OCI-LY7 (cell line): ENCODE measurements at regions not wholly inside any gene's neighbourhood (a gene's known extent, or its start where the extent isn't known, plus 50 kb on each side); places are given as distances from the start of the nearest gene placed in this dataset.

Experiments
- BruUV-seq: library from RNA; stranded (reverse); fragments of 400-500 nt; replicated peaks from 2 replicates; lab custom pipeline; 2021; lab: Mats Ljungman, UMichigan
- CTCF ChIA-PET: fragments of 300-600 bp; sonication (Branson Sonifier 250); formaldehyde crosslinking; loops from one replicate; lab custom pipeline; 2022; ENCODE audit warnings: antibody characterized with exemption; ENCODE audit not compliant: unreplicated experiment; lab: Charles Lee
- POLR2A ChIA-PET: fragments of 300-600 bp; sonication (Branson Sonifier 250); formaldehyde crosslinking; loops from one replicate; lab custom pipeline; 2022; ENCODE audit warnings: antibody characterized with exemption; lab: Charles Lee
- DNase-seq: peaks from one replicate; pipeline ENCODE4 v3.0.0-alpha.2; 2015; ENCODE audit warnings: low spot score
- H2AFZ ChIP-seq: fragments of 200-600 bp; sonication (generic), shearing (Covaris generic); 2 replicates; pipeline ENCODE4 v1.6.1; 2014; ENCODE audit warnings: mild to moderate bottlenecking, antibody characterized with exemption, low read length, moderate library complexity
- H3K27ac ChIP-seq: fragments of 200-600 bp; sonication (generic); 2 replicates; pipeline ENCODE4 v1.5.1; 2014; ENCODE audit warnings: mixed run types, low read depth, mild to moderate bottlenecking, moderate library complexity, low read length, inconsistent platforms; ENCODE audit not compliant: poor library complexity, severe bottlenecking
- H3K36me3 ChIP-seq: fragments of 200-600 bp; sonication (generic); 2 replicates; pipeline ENCODE4 v1.6.1; 2014; ENCODE audit warnings: mild to moderate bottlenecking, antibody characterized with exemption, low read length, moderate library complexity, mixed read lengths; ENCODE audit not compliant: insufficient read depth
- H3K4me1 ChIP-seq: fragments of 200-600 bp; sonication (generic); 2 replicates; pipeline ENCODE4 v1.5.1; 2014; ENCODE audit warnings: mild to moderate bottlenecking, low read length; ENCODE audit not compliant: insufficient read depth, poor library complexity, severe bottlenecking
- H3K4me2 ChIP-seq: fragments of 200-600 bp; sonication (generic); 2 replicates; pipeline ENCODE4 v1.6.1; 2014; ENCODE audit warnings: mild to moderate bottlenecking, low read length
- H3K4me3 ChIP-seq: fragments of 200-600 bp; sonication (generic); 2 replicates; pipeline ENCODE4 v1.5.1; 2014; ENCODE audit warnings: mild to moderate bottlenecking, low read depth, low read length; ENCODE audit not compliant: poor library complexity, severe bottlenecking
- H3K79me2 ChIP-seq: fragments of 200-600 bp; sonication (generic); 2 replicates; pipeline ENCODE4 v1.6.1; 2016; ENCODE audit warnings: low read depth, mild to moderate bottlenecking, low read length, moderate library complexity, mixed read lengths; ENCODE audit not compliant: insufficient read depth
- H3K9me2 ChIP-seq: fragments of 200-600 bp; sonication (generic); 2 replicates; pipeline ENCODE4 v1.6.1; 2016; ENCODE audit warnings: mild to moderate bottlenecking, low read length, mixed read lengths; ENCODE audit not compliant: insufficient read depth
- H3K9me3 ChIP-seq: fragments of 200-600 bp; sonication (generic); 2 replicates; pipeline ENCODE4 v1.6.1; 2014; ENCODE audit warnings: mild to moderate bottlenecking, mixed run types, low read length, mixed read lengths
- H4K20me1 ChIP-seq: fragments of 200-600 bp; sonication (generic); 2 replicates; pipeline ENCODE4 v1.6.1; 2014; ENCODE audit warnings: mild to moderate bottlenecking, antibody characterized with exemption, low read length, moderate library complexity, mixed read lengths; ENCODE audit not compliant: insufficient read depth
- CTCF ChIP-seq: fragments of 200-600 bp; sonication (generic); conservative IDR thresholded peaks from 2 replicates; pipeline ENCODE4 v1.5.1; 2014; ENCODE audit warnings: mild to moderate bottlenecking, antibody characterized with exemption, low read length, moderate library complexity, mixed read lengths
- EZH2phosphoT487 ChIP-seq: fragments of 200-600 bp; sonication (generic); IDR thresholded peaks from 2 replicates; pipeline ENCODE4 v1.6.1; 2018; ENCODE audit warnings: low read depth, borderline replicate concordance, mild to moderate bottlenecking, mixed run types, antibody characterized with exemption, low read length, moderate library complexity, mixed read lengths
- intact Hi-C: fragments of 100-400 bp; cut with micrococcal nuclease; formaldehyde crosslinking; loops from one replicate; pipeline ENCODE4 v1.10.0; 2022; ENCODE audit not compliant: unreplicated experiment

GRCh38 chr15:95458721-95459120 lies 871.8 kb upstream of the NR2F2 start:
- no TSS peak for BruUV-seq
- no peak for TF ChIP-seq EZH2phosphoT487
- no peak for TF ChIP-seq CTCF

GRCh38 chr15:95459273-95459672 lies 871.2 kb upstream of the NR2F2 start:
- intact Hi-C loops = no loop called here
- ChIA-PET CTCF (no interaction called here), POLR2A (interaction anchor here (0.7 kb wide), 2 partner anchors 10 to 174 kb away, joined by 3 read pairs; no protein-coding TSS in a partner anchor)
- no peak overlapping the region for H2AFZ ChIP-seq
- no peaks in the 10 kb centered on the region for H3K36me3 ChIP-seq
- H3K9me3 ChIP-seq = no peaks in the 10 kb centered on the region
- H3K27ac ChIP-seq = no peak overlapping the region
- H3K4me1 ChIP-seq = no peaks in the 10 kb centered on the region
- TF ChIP-seq EZH2phosphoT487 (no peak), CTCF (no peak)
- no peaks in the 10 kb centered on the region for H3K79me2 ChIP-seq
- no peaks in the 10 kb centered on the region for H3K9me2 ChIP-seq
- no peak for DNase-seq
- no TSS peak for BruUV-seq
- no peak overlapping the region for H3K4me3 ChIP-seq
- no peaks in the 10 kb centered on the region for H4K20me1 ChIP-seq
- H3K4me2 ChIP-seq = no peak overlapping the region

More at GRCh38 chr15:95458721-95459120, 871.8 kb upstream of the NR2F2 start:
- Histone ChIP-seq H3K4me1 (no peaks in the 10 kb centered on the region), H3K4me2 (no peak overlapping the region), H3K4me3 (no peak overlapping the region), H3K79me2 (no peaks in the 10 kb centered on the region), H3K36me3 (no peaks in the 10 kb centered on the region), H3K9me3 (no peaks in the 10 kb centered on the region), H3K9me2 (no peaks in the 10 kb centered on the region), H4K20me1 (no peaks in the 10 kb centered on the region), H3K27ac (no peak overlapping the region), H2AFZ (no peak overlapping the region)
- intact Hi-C loops = no loop called here
- ChIA-PET POLR2A (interaction anchor here (0.7 kb wide), 2 partner anchors 9 to 173 kb away, joined by 3 read pairs; no protein-coding TSS in a partner anchor), CTCF (no interaction called here)
- DNase-seq = no peak

- intact Hi-C loops = no loop called here
- Histone ChIP-seq H3K4me2 (no peak overlapping the region), H3K9me2 (no peaks in the 10 kb centered on the region), H4K20me1 (no peaks in the 10 kb centered on the region), H3K27ac (no peak overlapping the region), H3K4me1 (no peaks in the 10 kb centered on the region), H3K4me3 (no peak overlapping the region), H3K79me2 (no peaks in the 10 kb centered on the region), H3K9me3 (no peaks in the 10 kb centered on the region), H3K36me3 (no peaks in the 10 kb centered on the region), H2AFZ (no peak overlapping the region)
- ChIA-PET CTCF (no interaction called here), POLR2A (interaction anchor here (0.5 to 1.4 kb wide), 2 partner anchors 21 to 258 kb away, joined by 3 to 4 read pairs; no protein-coding TSS in a partner anchor)
- no peak for TF ChIP-seq CTCF
- TF ChIP-seq EZH2phosphoT487 = no peak
- BruUV-seq = no TSS peak
- no peak for DNase-seq
Measured at GRCh38 chr15:95464509-95464908, 866.0 kb upstream of the NR2F2 start.
